ENCODE measurements at regions not wholly inside any gene's neighbourhood (a gene's known extent, or its start where the extent isn't known, plus 50 kb on each side); places are given as distances from the start of the nearest gene placed in this dataset.
"Not testable (repeated sequence)": the region's sequence is repeated elsewhere in the genome, so short reads cannot be mapped to it uniquely, and the experiment has no call there.

DNA sequence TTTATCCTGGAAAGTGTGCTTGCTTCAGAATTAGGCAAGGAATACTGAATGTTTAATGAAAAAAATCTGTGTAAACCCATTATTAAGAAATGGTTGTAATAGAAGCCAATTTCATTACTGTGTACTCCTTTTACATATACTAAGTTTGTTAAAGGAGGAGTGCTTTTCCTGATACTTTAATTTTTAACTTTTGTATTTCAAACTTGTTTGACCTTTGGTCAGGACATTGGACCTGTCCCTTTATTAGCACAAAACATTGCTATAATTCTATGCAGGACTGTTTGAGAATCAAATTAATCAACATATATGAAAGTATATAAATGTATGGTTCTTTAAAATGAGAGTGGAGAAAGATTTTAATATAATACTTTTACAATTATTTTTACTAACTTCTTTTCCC is 659.6 kb downstream of the TMTC2 start:
- no peak for DNase-seq (ENCODE audit: low spot score)

GRCh38 chr12:83343767-83344166 is 657.1 kb downstream of the TMTC2 start:
- no peak for DNase-seq (ENCODE audit: low spot score)

DNA sequence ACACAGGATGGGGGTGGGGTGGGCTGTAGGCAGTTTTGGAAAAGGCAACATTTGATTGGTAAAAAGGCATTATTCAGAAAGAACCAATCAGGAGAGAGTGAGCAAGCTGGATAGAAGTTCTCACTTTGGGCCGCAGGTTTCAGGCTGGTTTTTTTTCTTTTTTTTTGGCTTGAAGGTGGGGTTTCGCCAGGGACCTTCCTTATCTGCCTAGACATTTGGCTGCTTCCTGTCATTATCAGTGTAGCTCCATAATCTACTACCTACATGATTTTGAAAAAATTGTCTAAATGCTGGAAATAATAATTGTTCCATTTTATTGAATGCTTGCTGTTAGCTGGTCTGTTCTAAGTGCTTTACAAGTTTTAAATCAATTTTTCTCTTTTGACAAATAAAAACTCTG is 649.0 kb downstream of the TMTC2 start:
- no peak for DNase-seq (ENCODE audit: low spot score)

- DNase-seq (ENCODE audit: low spot score), result no peak
Observed at GRCh38 chr12:83326666-83327065, 640.0 kb downstream of the TMTC2 start.

- no peak for DNase-seq (ENCODE audit: low spot score)
Observed at GRCh38 chr12:83323866-83324265, 637.2 kb downstream of the TMTC2 start.

- no peak for DNase-seq (ENCODE audit: low spot score)
Observed at GRCh38 chr12:83322809-83323208, 636.1 kb downstream of the TMTC2 start.

GRCh38 chr12:83321971-83322370 is 635.3 kb downstream of the TMTC2 start:
- DNase-seq (ENCODE audit: low spot score), result no peak

DNA sequence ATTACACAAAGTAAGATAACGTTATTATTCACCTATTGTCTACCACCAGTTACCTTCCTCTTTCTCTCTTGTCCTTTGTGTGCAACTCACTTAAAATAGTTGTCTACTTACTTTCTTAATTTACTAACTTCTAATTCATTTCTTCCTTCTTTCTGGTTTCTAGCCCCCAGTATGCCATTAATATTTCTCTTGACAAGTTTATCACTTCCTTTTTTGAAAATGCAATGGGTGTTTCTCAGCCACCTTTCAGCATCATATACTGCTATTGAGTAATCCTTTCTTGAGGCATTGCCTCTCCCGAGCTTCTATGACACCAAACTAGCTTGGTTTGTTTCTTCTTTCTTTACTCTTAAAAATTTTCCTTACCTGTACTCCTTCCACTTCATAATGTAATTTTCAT is 633.6 kb downstream of the TMTC2 start:
- DNase-seq (ENCODE audit: low spot score), result no peak

GRCh38 chr12:83318386-83319098 is 631.8 kb downstream of the TMTC2 start:
- DNase-seq (ENCODE audit: low spot score), result no peak

- no peak for DNase-seq (ENCODE audit: low spot score)
Observed at GRCh38 chr12:83317595-83317994, 630.9 kb downstream of the TMTC2 start.

DNA sequence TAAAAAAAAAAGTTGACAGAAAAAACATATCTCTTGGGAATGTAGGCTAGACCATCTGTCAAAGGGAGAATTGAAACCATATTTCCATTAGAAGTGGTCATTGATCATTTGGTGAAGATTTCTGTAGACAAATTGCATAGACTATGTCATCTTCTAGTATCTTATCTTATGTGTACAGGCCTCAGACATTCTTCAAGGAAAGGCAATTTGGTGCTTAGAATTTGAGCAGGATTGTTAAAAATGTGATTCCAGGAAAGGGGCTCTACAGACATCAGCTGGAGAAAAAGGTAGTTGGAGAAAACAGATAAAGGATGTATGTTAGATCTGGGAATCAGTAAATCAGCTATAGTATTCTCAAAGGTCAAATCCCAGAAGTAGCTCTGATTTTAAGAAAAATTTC is 627.1 kb downstream of the TMTC2 start:
- no peak for DNase-seq (ENCODE audit: low spot score)

DNA sequence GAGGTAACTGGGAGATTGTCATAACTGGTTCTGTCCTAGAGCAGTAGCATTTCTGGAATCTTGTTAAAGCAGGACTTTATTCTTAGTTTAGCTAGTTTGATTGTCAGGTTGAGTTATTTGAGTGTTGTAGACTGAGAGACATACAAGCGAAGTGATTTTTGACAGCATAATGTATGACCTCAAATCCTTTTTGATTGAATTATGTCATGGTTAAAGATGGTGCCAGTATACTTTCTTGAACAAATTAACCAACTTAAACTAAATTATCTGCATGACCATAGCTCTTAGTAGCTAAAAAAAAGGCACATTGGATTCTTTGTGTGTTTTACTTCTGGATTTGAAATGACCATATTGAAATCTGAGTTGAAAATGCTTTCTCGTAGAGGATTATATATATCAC is 626.6 kb downstream of the TMTC2 start:
- DNase-seq (ENCODE audit: low spot score), result no peak

DNA sequence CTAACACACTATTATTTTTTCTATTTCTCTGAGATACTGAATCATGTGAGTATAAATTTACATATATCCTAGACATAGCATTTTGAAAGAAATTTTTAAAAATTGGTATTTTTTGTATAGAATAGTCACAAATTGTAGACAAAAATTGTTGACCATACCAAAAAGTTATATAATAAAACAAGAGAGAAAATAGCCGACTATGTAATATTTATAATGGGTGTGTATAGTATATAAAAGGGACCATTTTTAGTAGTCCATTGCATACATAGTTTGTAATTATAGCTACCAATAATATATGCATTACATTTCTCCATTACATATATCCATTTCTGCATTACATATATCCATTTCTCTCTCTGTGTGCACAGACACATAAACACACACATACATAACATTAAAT is 590.2 kb downstream of the TMTC2 start:
- DNase-seq (ENCODE audit: low spot score), result no peak

GRCh38 chr12:83271201-83271600 is 584.5 kb downstream of the TMTC2 start:
- DNase-seq (ENCODE audit: low spot score), result no peak

DNA sequence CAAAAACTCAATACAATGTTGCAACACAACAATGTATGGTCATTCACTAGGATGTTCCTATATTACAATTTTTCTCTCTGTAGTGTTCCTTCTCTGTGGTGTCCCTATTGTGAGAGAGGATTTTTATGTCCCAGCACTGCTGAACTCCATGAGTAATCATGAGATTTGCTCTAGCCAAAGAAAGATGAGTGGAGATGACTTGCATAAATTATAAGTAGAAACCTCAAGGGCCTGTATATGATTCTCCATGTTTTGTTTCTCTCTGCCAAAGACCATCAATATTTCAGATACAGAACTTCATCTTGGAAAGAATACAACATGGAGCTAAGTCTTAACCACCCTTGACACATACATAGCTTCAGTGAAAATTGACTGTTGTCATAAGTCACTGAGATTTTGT is 579.1 kb downstream of the TMTC2 start:
- no peak for DNase-seq (ENCODE audit: low spot score)

DNA sequence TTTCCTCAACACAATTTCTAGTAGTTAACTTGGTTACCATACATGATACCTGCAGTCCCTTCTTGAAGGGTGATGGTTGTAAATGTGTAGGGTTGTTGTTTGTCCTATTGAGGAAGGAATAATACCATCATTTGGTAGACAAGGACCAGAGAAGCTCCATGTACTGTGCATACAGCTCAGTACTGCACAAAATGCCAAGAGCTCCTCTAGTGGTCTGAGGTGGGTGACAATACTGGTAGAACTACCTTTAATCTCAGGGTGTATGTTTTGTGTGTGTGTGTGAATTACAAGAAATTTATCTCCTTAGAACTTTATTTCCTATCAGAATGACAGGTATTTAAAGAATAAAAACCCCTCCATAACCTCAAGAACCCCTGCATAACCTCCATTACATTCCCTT is 575.3 kb downstream of the TMTC2 start:
- no peak for DNase-seq (ENCODE audit: low spot score)

GRCh38 chr12:83260126-83260525 is 573.4 kb downstream of the TMTC2 start:
- DNase-seq (ENCODE audit: low spot score), result not testable (repeated sequence)

DNA sequence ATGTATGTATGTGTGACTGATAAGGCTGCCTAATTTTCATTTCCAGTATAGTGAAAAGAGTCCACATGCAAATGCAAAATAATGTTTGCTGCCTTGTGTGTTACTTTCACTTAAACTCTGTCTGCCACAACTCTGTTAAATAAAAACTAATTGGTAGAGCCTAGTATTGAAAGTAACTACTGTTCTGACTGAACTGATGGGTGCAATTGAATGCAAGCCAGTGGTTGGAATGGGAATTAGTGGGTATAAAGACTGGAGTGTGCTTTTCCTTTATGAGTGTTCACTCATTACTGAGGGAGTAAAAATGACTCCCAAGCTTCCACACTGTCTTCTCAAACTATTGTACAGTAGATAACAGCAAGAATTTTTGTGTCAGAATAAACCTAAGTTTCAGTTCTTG is 571.0 kb downstream of the TMTC2 start:
- DNase-seq (ENCODE audit: low spot score), result no peak

GRCh38 chr12:83256562-83256961 is 569.9 kb downstream of the TMTC2 start:
- no peak for DNase-seq (ENCODE audit: low spot score)

DNA sequence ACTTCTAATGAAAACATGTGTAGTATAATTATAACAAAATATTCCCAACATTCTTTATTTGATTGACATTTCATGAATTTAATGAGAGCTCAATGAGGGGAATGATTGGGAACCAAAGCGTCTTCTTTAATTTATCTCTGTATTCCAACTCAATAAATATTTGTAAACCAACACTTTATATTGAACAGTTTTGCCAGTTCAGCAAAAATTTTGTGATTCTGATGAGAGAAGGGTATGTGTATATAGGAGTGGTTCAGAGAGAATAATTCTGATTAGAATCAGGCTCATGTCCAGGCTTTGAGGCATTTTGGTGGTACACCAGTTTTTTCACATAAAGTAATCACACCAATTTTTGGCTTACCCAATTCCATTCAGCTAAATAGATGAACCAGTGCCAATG is 564.2 kb downstream of the TMTC2 start:
- no peak for DNase-seq (ENCODE audit: low spot score)

- no peak for DNase-seq (ENCODE audit: low spot score)
Observed at GRCh38 chr12:83245156-83245555, 558.5 kb downstream of the TMTC2 start.

DNA sequence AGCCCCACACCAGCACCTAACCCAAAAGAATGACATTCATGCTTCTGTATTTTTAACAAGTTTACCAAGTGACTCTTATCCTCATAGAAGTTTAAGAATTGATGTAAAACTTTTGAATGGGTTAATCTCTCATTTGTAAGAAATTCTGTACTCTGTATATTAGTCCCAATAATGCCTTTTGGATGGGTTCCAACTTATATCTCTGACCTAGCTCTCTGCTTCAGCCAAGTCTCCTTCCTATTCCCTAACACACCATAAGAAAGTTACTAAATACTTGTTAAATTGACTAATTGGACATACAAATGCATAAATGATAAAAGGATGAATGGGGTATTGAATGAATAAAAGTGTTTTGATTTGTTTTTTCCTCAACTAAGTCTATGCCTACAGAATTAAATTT is 557.3 kb downstream of the TMTC2 start:
- no peak for DNase-seq (ENCODE audit: low spot score)

GRCh38 chr12:83233987-83234386 is 547.3 kb downstream of the TMTC2 start:
- DNase-seq (ENCODE audit: low spot score), result not testable (repeated sequence)

GRCh38 chr12:83226960-83227359 is 540.3 kb downstream of the TMTC2 start:
- not testable (repeated sequence) for DNase-seq (ENCODE audit: low spot score)

- DNase-seq (ENCODE audit: low spot score), result no peak
Observed at GRCh38 chr12:83225806-83226205, 539.1 kb downstream of the TMTC2 start.
